Fibroblast of mammary gland (primary cell): ENCODE measurements at regions not wholly inside any gene's neighbourhood (a gene's known extent, or its start where the extent isn't known, plus 50 kb on each side); places are given as distances from the start of the nearest gene placed in this dataset.
"Not testable (repeated sequence)": the region's sequence is repeated elsewhere in the genome, so short reads cannot be mapped to it uniquely, and the experiment has no call there.

ENCODE experiments used
- DNase-seq: peaks from one replicate; pipeline ENCODE4 v3.0.0-alpha.2; 2010; ENCODE audit warnings: low read depth
- H3K4me3 ChIP-seq: 2 replicates; pipeline ENCODE4 v1.5.1; 2011; ENCODE audit warnings: low read depth, mild to moderate bottlenecking, low read length, moderate library complexity; ENCODE audit not compliant: control insufficient read depth
- TF ChIP-seq, protein P1 (sequence below): conservative IDR thresholded peaks from 2 replicates; pipeline ENCODE4 v1.5.1; 2011; ENCODE audit warnings: low read depth, low read length, inconsistent platforms; ENCODE audit not compliant: control insufficient read depth, insufficient read depth

GRCh38 chr12:4193821-4194220, 79.7 kb upstream of the CCND2 start:
- no peak for DNase-seq
- TF ChIP-seq, protein P1, sequence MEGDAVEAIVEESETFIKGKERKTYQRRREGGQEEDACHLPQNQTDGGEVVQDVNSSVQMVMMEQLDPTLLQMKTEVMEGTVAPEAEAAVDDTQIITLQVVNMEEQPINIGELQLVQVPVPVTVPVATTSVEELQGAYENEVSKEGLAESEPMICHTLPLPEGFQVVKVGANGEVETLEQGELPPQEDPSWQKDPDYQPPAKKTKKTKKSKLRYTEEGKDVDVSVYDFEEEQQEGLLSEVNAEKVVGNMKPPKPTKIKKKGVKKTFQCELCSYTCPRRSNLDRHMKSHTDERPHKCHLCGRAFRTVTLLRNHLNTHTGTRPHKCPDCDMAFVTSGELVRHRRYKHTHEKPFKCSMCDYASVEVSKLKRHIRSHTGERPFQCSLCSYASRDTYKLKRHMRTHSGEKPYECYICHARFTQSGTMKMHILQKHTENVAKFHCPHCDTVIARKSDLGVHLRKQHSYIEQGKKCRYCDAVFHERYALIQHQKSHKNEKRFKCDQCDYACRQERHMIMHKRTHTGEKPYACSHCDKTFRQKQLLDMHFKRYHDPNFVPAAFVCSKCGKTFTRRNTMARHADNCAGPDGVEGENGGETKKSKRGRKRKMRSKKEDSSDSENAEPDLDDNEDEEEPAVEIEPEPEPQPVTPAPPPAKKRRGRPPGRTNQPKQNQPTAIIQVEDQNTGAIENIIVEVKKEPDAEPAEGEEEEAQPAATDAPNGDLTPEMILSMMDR = no peak

DNA sequence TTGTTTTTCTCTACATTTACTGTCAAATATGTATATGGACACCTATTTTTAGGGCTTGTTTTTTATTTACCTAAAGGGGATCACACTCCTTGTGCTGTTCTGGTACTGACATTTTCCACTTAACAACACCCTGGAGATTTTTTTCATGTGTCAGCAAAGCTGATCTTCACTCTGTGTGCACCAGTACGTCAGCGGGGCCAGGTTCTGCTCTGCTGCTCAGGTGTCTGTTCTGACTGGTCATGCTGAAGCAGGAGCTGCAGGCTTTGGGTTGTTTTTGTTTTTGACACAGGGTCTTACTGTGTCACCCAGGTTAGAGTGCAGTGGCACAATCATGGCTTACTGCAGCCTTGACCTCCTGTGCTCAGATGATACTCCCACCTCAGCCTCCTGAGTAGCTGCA, 81.9 kb upstream of the CCND2 start:
- TF ChIP-seq, protein P1 = no peak
- H3K4me3 ChIP-seq = no peak overlapping the region
- DNase-seq = no peak

More at GRCh38 chr12:4193821-4194220, 79.7 kb upstream of the CCND2 start:
- H3K4me3 ChIP-seq = no peak overlapping the region

- TF ChIP-seq, protein P1 = no peak
- H3K4me3 ChIP-seq = no peak overlapping the region
- no peak for DNase-seq
Measured at GRCh38 chr12:4191149-4191548, 82.4 kb upstream of the CCND2 start.

- TF ChIP-seq, protein P1 = no peak
- no peak for DNase-seq
- no peak overlapping the region for H3K4me3 ChIP-seq
Measured at GRCh38 chr12:4190366-4191063, 83.0 kb upstream of the CCND2 start.

GRCh38 chr12:4189721-4190120, 83.8 kb upstream of the CCND2 start:
- H3K4me3 ChIP-seq = no peak overlapping the region
- DNase-seq = no peak
- TF ChIP-seq, protein P1 = no peak

DNA sequence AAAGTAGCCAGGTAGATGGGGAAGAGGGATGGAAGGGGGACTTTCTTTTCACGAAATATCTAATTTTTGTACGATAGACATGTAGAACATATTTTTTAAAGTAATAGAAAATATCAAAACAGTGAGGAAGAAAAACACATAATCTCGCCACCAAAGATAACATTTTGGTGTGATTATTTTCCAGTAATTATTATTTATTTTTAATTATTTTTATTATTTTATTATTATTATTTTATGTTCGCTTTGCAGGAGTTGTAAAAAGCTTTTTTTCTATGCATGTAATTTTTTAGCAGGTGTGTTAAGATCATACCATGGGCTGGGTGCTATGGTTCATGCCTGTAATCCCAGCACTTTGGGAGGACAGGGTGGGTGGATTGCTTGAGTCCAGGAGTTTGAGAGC, 85.6 kb upstream of the CCND2 start:
- H3K4me3 ChIP-seq = no peak overlapping the region
- no peak for DNase-seq
- TF ChIP-seq, protein P1 = no peak

DNA sequence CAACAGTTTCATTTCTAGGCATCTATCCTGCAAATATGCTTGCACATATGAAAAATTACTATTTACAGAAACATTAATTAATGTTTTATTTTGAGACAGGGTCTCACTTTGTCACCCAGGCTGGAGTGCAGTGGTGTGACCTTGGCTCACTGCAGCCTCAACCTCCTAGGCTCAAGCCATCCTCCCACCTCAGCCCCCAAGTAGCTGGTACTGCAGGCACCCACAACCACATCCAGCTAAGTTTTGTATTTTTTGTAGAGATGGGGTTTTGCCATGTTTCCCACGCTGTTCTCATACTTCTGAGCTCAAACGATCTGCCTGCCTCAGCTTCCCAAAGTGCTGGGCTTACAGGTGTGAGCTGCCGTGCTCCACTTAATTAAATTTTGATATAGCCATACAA, 86.2 kb upstream of the CCND2 start:
- not testable (repeated sequence) for H3K4me3 ChIP-seq, DNase-seq
